Erythroblast (primary cell): ENCODE measurements at regions not wholly inside any gene's neighbourhood (a gene's known extent, or its start where the extent isn't known, plus 50 kb on each side); places are given as distances from the start of the nearest gene placed in this dataset.

Experiments
- DNase-seq, 2 experiments: peaks; one replicate each; lab custom pipeline; 2025; lab: John Stamatoyannopoulos, UW
- GATA1 ChIP-seq: IDR thresholded peaks from 2 replicates; pipeline ENCODE4 v1.6.1; 2011; ENCODE audit warnings: low read depth, mild to moderate bottlenecking, control low read depth, low read length, moderate library complexity
- POLR2A ChIP-seq: IDR thresholded peaks from 2 replicates; pipeline ENCODE4 v1.6.1; 2011; ENCODE audit warnings: mild to moderate bottlenecking, low read length

DNA sequence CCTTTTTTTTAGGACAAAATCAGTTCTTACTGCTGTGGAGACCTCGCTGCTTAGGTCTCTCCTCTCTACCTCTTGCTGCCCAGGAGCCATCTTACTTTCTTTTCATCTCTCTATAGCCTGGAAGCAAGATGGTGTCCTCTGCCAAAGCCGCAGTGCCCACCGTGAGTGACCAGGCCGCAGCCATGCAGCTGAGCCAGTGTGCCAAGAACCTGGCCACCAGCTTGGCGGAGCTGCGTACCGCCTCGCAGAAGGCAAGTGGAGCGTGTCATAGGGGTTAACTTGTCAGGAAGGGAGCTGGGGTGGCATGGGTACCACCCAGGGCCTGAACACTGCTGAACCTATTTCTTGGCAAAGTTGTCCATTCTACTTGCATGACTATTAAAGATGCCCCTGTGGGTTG, 320.3 kb upstream of the TPM1 start:
- TF ChIP-seq POLR2A = no peak
- no peak for TF ChIP-seq GATA1
- DNase-seq = no peak

DNA sequence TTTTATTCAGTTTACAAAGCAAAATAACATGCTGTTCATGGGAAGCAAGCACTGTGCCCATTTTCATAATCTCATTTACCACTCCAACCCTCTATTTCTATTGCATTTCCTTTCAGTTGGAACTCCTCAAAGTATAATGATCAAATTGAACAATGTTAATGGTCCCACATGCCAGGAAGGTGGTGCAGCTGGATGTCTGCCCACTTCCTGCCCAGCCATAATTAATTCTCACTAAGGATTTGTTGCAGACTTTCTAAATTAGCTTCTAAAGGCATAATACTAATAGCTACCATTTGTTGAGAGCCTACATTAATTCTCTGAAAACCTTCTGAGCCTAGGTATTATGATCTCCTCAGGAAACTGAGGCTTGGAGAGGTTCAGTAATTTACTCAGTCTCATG, 316.1 kb upstream of the TPM1 start:
- TF ChIP-seq POLR2A (no peak), GATA1 (no peak)
- DNase-seq = no peak

DNA sequence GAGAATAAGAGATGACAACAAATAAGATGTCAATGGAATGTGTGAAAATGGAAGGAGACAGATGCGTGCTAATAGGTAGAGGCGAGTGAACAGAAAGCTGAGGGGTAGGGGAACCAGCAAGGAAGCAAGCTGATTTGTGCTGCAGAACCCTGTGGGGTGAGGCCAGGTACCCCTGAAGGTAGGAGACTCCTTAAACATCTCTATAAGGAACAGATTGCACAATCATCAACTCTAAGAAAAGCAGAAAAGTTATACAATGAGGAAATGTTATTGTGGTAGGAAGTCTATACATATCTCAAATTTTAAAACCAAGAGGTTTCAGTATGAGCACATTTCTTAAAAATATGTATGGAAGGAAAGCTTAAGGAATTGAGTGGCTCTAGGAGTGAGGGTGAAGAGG, 315.0 kb upstream of the TPM1 start:
- DNase-seq = no peak
- no peak for TF ChIP-seq POLR2A
- no peak for TF ChIP-seq GATA1

DNA sequence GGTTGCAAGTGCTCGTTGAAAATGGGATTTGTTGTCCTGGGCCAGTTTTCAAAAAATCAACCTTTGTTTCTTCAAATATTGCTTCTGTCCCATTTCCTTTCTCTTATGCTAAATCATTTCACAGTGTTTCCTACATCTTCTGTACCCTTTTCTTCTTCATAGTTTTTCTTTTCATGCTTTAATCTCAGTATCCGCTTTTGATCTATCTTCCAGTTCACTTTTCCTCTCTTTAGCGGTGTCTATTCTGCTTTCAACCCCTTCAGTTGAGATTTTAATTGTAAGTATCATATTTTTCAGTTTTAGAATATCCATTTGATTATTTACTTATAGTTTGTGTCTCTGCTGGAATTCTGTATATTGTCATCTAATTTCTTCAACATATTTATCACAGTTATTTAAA, 311.7 kb upstream of the TPM1 start:
- no peak for DNase-seq
- TF ChIP-seq POLR2A (no peak), GATA1 (no peak)

DNA sequence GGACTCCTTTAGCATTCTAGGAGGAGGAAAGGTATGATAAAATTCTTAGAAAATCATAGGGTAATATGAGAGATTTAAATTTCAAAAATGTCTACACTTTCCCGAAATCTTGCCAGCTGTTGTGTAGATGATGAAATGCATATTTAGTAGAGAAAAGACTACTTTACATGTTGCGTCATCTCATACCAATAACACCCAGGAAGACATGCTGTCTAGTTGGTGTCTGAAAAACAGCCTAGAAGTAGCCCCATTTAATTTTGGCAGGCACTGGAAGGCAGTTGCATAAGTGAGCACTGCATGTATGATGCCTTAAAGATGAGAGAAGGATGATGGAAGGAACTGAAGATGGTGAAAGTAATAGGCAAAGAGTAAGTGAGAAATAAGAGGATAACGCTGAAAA, 310.5 kb upstream of the TPM1 start:
- no peak for TF ChIP-seq GATA1
- TF ChIP-seq POLR2A = no peak
- DNase-seq = no peak

DNA sequence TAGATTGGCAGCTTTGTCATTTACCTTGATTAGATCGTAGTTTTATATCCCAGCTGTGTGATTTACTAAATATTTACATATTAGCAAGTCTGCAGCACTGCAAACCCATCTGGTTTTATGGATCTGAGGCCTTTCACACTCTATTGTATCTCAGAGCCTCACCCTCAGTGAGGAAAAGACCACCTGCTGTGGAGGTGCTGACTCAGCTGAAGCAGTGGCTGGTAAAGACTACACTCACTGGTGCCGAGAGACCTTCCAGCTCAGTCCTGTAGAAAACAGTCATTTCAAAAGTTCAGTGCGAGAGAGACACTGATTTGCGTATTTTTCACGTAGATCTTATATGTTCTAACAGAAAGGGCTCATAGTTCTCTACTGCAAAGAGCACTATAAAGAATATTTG, 307.8 kb upstream of the TPM1 start:
- TF ChIP-seq GATA1 (no peak), POLR2A (no peak)
- no peak for DNase-seq

DNA sequence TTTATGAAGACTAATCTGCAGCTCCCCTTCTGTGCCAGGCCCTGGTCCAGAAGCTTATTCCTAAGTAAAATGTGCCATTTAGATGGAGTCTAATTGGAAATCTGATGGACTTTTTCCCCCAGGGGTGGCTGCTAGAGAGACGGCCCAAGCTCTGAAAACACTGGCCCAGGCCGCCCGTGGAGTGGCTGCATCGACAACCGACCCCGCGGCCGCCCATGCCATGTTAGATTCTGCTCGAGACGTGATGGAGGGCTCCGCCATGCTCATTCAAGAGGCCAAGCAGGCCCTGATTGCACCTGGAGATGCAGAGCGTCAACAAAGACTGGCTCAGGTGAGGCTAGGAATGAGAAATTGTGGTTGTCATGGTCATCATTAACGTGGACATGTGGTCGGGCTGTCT, 305.8 kb upstream of the TPM1 start:
- TF ChIP-seq POLR2A (no peak), GATA1 (no peak)
- DNase-seq = no peak

DNA sequence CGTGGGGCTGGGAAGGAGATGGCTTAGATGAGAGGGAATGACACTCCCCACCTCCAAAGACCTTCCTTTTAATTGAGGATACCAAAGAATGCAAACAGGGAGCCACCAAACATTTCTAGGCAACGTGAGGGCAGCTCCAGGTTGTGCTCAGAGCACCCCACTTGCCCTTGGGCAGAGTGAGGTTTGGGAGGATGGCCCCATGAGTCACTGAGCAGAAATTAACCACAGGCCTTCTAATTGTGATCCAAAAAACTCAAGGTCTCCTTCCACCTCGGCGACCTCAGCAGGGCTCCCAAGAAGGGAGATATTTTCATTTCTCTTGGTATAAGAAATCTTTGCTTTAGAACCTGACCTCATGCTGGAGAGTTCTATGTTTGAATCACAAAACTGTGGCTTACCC, 305.0 kb upstream of the TPM1 start:
- TF ChIP-seq GATA1 (no peak), POLR2A (no peak)
- no peak for DNase-seq

GRCh38 chr15:62739082-62739481, 303.5 kb upstream of the TPM1 start:
- no peak for DNase-seq
- TF ChIP-seq POLR2A = no peak
- TF ChIP-seq GATA1 = no peak

DNA sequence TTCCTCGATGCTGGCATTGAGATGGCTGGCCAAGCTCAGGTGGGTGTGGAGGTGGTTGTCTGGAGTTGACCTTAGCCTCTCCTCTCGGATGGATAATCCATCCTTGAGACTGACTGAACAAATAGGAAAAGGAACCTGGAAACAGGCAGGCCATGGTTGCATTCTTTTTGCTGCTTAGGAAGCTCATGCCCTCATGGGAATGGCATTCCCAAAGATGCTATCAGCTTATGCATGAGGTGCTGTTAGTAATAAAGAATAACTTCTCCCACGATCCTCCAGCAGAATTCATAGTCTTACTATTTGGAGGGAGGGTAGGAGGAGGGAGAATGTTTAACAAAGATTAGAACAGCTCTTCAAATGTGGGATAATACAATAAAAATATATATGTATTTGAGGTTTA, 303.0 kb upstream of the TPM1 start:
- DNase-seq = no peak

GRCh38 chr15:62740141-62741004, 302.2 kb upstream of the TPM1 start:
- no peak for TF ChIP-seq POLR2A
- no peak for TF ChIP-seq GATA1
- no peak for DNase-seq

More for the DNA sequence above, 303.0 kb upstream of the TPM1 start:
- no peak for TF ChIP-seq POLR2A
- TF ChIP-seq GATA1 = no peak

DNA sequence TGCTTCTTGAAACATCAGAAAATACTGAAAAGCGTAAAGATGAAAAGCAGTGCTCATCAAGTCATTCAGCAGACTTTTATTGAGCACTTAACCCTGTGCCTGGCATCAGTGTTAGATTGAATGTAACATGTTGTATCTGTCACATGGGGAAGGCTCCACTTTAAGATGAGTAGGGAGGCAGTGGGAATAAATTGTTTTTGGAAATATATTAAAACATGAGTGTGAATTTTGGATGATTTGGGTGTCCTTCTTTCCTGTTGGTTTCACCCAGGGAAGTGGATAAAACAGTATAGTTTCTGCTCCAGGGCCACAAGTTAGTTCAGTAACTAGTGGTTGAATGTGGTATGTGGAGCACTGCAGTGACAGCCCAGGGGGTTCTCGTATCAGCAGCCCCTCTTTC, 301.4 kb upstream of the TPM1 start:
- TF ChIP-seq POLR2A = no peak
- no peak for TF ChIP-seq GATA1
- DNase-seq = no peak

GRCh38 chr15:62742409-62743171, 300.0 kb upstream of the TPM1 start:
- peak; percentile 62 to 78 for DNase-seq
- TF ChIP-seq POLR2A = no peak
- no peak for TF ChIP-seq GATA1

DNA sequence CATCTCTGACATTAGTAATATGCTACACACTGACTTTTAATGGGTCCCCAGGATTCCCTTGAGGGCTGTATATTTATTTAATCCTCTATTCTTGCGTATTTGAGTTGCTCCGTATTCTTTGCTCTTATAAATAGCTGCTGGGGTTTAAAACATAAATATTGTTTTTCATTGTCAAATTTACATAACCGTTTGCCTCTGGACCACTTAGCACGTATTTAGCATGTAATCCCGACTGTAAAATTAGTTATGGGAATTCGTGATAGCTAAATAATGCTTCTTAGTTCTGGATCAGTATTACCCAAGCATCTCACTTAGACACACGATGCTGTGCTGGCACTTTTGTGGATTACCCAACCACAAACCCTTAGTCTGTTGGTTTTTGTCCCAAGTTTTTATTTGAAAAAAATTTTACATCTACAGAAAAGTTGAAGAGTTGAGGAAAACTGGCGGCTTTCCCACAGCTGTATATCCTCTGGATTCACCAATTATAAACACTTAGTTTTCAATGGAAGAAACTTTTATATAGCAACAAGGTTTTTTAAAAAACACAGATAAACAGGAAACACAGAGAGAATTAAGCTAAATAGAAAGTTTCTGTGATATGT, 296.8 kb upstream of the TPM1 start:
- TF ChIP-seq GATA1 = no peak
- TF ChIP-seq POLR2A = no peak

More for the DNA sequence above, 296.8 kb upstream of the TPM1 start:
- no peak for DNase-seq
